ENCODE measurements at regions not wholly inside any gene's neighbourhood (a gene's known extent, or its start where the extent isn't known, plus 50 kb on each side); places are given as distances from the start of the nearest gene placed in this dataset.
"Not testable (repeated sequence)": the region's sequence is repeated elsewhere in the genome, so short reads cannot be mapped to it uniquely, and the experiment has no call there.

- no peak overlapping the region for H3K27ac Mint-ChIP-seq
- TF ChIP-seq CTCF (IDR thresholded peaks at IDR 0.05), result no peak
- intact Hi-C loops (cut with micrococcal nuclease), result no loop called here
- peaks cover 6% of the 10 kb centered on the region for H3K9me3 Mint-ChIP-seq
- DNase-seq, result no peak
- CTCF ChIA-PET, result no interaction called here
- no peak for ATAC-seq
- H3K36me3 Mint-ChIP-seq (ENCODE audit: low read depth), result no peaks in the 10 kb centered on the region
- POLR2A ChIA-PET, result no interaction called here
- peaks cover 4% of the 10 kb centered on the region for H3K27me3 Mint-ChIP-seq
- H3K4me1 Mint-ChIP-seq (ENCODE audit: low read depth), result no peaks in the 10 kb centered on the region
- no peak overlapping the region for H3K4me3 Mint-ChIP-seq
These were observed 820.0 kb upstream of the EEF2KMT start for GRCh38 chr16:5917436-5918195.

- H3K27me3 Mint-ChIP-seq, result peaks cover 4% of the 10 kb centered on the region
- no peak for TF ChIP-seq CTCF (IDR thresholded peaks at IDR 0.05)
- H3K4me1 Mint-ChIP-seq (ENCODE audit: low read depth), result no peaks in the 10 kb centered on the region
- ChIA-PET CTCF (no interaction called here), POLR2A (no interaction called here)
- H3K36me3 Mint-ChIP-seq (ENCODE audit: low read depth), result no peaks in the 10 kb centered on the region
- DNase-seq, result no peak
- no peak overlapping the region for H3K27ac Mint-ChIP-seq
- peaks cover 6% of the 10 kb centered on the region for H3K9me3 Mint-ChIP-seq
- intact Hi-C loops (cut with micrococcal nuclease), result no loop called here
- no peak for ATAC-seq
- no peak overlapping the region for H3K4me3 Mint-ChIP-seq
These were observed 819.2 kb upstream of the EEF2KMT start for GRCh38 chr16:5916711-5917191.

GRCh38 chr16:5911241-5911640 lies 813.6 kb upstream of the EEF2KMT start:
- intact Hi-C loops (cut with micrococcal nuclease), result no loop called here
- DNase-seq (no peak), ATAC-seq (no peak)
- H3K4me3 Mint-ChIP-seq, result no peak overlapping the region
- CTCF ChIA-PET, result no interaction called here
- no peak for TF ChIP-seq CTCF (IDR thresholded peaks at IDR 0.05)
- POLR2A ChIA-PET, result no interaction called here
- no peak overlapping the region for H3K27ac Mint-ChIP-seq
- no peaks in the 10 kb centered on the region for H3K27me3 Mint-ChIP-seq
- no peaks in the 10 kb centered on the region for H3K4me1 Mint-ChIP-seq (ENCODE audit: low read depth)
- no peaks in the 10 kb centered on the region for H3K36me3 Mint-ChIP-seq (ENCODE audit: low read depth)
- H3K9me3 Mint-ChIP-seq, result peaks cover 3% of the 10 kb centered on the region

- H3K4me3 Mint-ChIP-seq; H3K27ac Mint-ChIP-seq; H3K4me1 Mint-ChIP-seq (ENCODE audit: low read depth); H3K27me3 Mint-ChIP-seq; ATAC-seq; intact Hi-C loops (cut with micrococcal nuclease); H3K9me3 Mint-ChIP-seq; CTCF ChIA-PET; POLR2A ChIA-PET; DNase-seq; H3K36me3 Mint-ChIP-seq (ENCODE audit: low read depth): not testable (repeated sequence)
These were observed 812.0 kb upstream of the EEF2KMT start for GRCh38 chr16:5909556-5909955.

GRCh38 chr16:5907544-5907943 lies 809.9 kb upstream of the EEF2KMT start:
- no peaks in the 10 kb centered on the region for H3K36me3 Mint-ChIP-seq (ENCODE audit: low read depth)
- no peak for TF ChIP-seq CTCF (IDR thresholded peaks at IDR 0.05)

More at GRCh38 chr16:5907544-5907943, 809.9 kb upstream of the EEF2KMT start:
- Mint-ChIP-seq H3K27me3 (no peaks in the 10 kb centered on the region), H3K4me1 (ENCODE audit: low read depth) (no peaks in the 10 kb centered on the region), H3K27ac (no peak overlapping the region), H3K9me3 (peaks cover 5% of the 10 kb centered on the region), H3K4me3 (no peak overlapping the region)
- intact Hi-C loops (cut with micrococcal nuclease), result no loop called here
- ATAC-seq (no peak), DNase-seq (no peak)
- CTCF ChIA-PET, result no interaction called here
- POLR2A ChIA-PET, result no interaction called here

All from activated CD8-positive, alpha-beta T cell treated with anti-CD3 and anti-CD28 coated beads for 36 hours (primary cell).